Smooth muscle cell (in vitro differentiated cells): ENCODE measurements at regions not wholly inside any gene's neighbourhood (a gene's known extent, or its start where the extent isn't known, plus 50 kb on each side); places are given as distances from the start of the nearest gene placed in this dataset.
"Not testable (repeated sequence)": the region's sequence is repeated elsewhere in the genome, so short reads cannot be mapped to it uniquely, and the experiment has no call there.

Experiments used
- DNase-seq: peaks from one replicate; lab custom pipeline; 2025; ENCODE audit not compliant: unreplicated experiment; lab: John Stamatoyannopoulos, UW
- H2AFZ ChIP-seq: fragments of 200-600 bp; sonication (generic); 2 replicates; pipeline ENCODE4 v1.6.0; 2016; ENCODE audit warnings: antibody characterized with exemption, low read depth, mild to moderate bottlenecking
- H3F3A ChIP-seq: fragments of 200-600 bp; sonication (generic); 2 replicates; pipeline ENCODE4 v1.6.0; 2017; ENCODE audit warnings: antibody characterized with exemption, low read depth
- H3K27ac ChIP-seq: fragments of 200-600 bp; sonication (generic); 2 replicates; pipeline ENCODE4 v1.5.1; 2016; ENCODE audit warnings: low read depth, mild to moderate bottlenecking
- H3K27me3 ChIP-seq: fragments of 200-600 bp; sonication (generic); 2 replicates; pipeline ENCODE4 v1.6.1; 2016; ENCODE audit warnings: low read depth, mild to moderate bottlenecking
- H3K36me3 ChIP-seq: fragments of 200-600 bp; sonication (generic); 2 replicates; pipeline ENCODE4 v1.5.1; 2016; ENCODE audit warnings: low read depth
- H3K4me1 ChIP-seq: fragments of 200-600 bp; sonication (generic); 2 replicates; pipeline ENCODE4 v1.5.1; 2016; ENCODE audit warnings: low read depth
- H3K4me2 ChIP-seq: fragments of 200-600 bp; sonication (generic); 2 replicates; pipeline ENCODE4 v1.6.0; 2016; ENCODE audit warnings: mild to moderate bottlenecking
- H3K4me3 ChIP-seq: fragments of 200-600 bp; sonication (generic); 2 replicates; pipeline ENCODE4 v1.5.1; 2016; ENCODE audit warnings: mild to moderate bottlenecking
- H3K79me2 ChIP-seq: fragments of 200-600 bp; sonication (generic); 2 replicates; pipeline ENCODE4 v1.6.0; 2016; ENCODE audit warnings: low read depth, mild to moderate bottlenecking
- H3K9ac ChIP-seq: fragments of 200-600 bp; sonication (generic); 2 replicates; pipeline ENCODE4 v1.6.0; 2016; ENCODE audit warnings: low read depth
- H3K9me3 ChIP-seq: fragments of 200-600 bp; sonication (generic); replicated peaks from 2 replicates; pipeline ENCODE4 v1.5.1; 2016; ENCODE audit warnings: low read depth
- H4K20me1 ChIP-seq: fragments of 200-600 bp; sonication (generic); 2 replicates; pipeline ENCODE4 v1.6.0; 2016; ENCODE audit warnings: low read depth
- WGBS: methylation state at CpG from one replicate; pipeline ENCODE4 v1.1.7; 2016; ENCODE audit warnings: low lambda C conversion rate; 5-methylcytosine and 5-hydroxymethylcytosine counted together
- TF ChIP-seq, protein P1 (sequence below): fragments of 200-600 bp; sonication (generic); IDR thresholded peaks from 2 replicates; pipeline ENCODE4 v1.5.1; 2017; ENCODE audit warnings: borderline replicate concordance, mild to moderate bottlenecking, antibody characterized with exemption; ENCODE audit not compliant: insufficient read depth, poor library complexity, severe bottlenecking

DNA sequence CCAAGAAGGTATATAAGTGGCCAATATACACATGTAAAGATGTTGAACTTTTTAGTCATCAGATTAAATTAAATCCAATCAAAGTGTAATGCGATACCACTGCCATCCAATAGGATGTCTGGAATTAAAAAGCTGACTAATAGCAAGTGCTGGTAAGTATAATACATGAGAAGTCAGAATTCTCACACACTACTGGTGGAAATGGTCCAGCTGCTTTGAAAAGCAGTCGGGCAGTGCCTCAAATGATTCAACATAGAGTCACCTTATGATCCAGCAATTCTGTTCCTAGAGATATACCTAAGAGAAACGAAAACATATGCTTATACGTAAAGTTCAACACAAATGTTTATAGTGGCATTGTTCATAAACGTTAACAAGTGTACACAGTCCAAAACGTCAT is 124.1 kb upstream of the MYT1L start:
- Histone ChIP-seq H3K27me3 (no peaks in the 10 kb centered on the region), H4K20me1 (no peaks in the 10 kb centered on the region), H3K9me3 (no peaks in the 10 kb centered on the region), H3K9ac (no peak overlapping the region), H3K4me1 (no peaks in the 10 kb centered on the region), H3F3A (no peaks in the 10 kb centered on the region), H2AFZ (no peak overlapping the region), H3K27ac (no peak overlapping the region), H3K4me3 (no peak overlapping the region), H3K4me2 (no peak overlapping the region), H3K79me2 (no peaks in the 10 kb centered on the region), H3K36me3 (no peaks in the 10 kb centered on the region)
- TF ChIP-seq, protein P1, sequence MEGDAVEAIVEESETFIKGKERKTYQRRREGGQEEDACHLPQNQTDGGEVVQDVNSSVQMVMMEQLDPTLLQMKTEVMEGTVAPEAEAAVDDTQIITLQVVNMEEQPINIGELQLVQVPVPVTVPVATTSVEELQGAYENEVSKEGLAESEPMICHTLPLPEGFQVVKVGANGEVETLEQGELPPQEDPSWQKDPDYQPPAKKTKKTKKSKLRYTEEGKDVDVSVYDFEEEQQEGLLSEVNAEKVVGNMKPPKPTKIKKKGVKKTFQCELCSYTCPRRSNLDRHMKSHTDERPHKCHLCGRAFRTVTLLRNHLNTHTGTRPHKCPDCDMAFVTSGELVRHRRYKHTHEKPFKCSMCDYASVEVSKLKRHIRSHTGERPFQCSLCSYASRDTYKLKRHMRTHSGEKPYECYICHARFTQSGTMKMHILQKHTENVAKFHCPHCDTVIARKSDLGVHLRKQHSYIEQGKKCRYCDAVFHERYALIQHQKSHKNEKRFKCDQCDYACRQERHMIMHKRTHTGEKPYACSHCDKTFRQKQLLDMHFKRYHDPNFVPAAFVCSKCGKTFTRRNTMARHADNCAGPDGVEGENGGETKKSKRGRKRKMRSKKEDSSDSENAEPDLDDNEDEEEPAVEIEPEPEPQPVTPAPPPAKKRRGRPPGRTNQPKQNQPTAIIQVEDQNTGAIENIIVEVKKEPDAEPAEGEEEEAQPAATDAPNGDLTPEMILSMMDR, result no peak
- WGBS, result 90% methylated on average over 6 of the region's 6 CpGs
- no peak for DNase-seq

DNA sequence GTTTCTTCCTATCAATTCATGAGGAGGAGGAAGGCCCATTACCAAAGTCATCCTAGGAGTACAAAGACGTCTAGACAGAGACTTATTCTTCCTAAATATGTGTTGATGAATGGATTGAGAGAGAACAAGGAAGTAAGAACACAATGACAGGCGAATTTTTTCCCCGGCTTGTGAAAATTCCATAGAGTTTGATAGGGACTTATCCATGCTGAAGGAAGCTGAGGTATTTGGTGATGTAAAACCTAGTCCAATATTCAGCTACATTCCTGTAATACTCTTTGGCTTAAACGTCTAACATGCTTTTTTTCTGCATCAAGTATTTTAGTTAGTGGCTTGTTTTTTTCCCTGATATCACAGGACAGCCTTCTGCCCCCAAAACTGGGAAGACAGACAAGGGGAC is 121.9 kb upstream of the MYT1L start:
- H3K27me3 ChIP-seq, result no peaks in the 10 kb centered on the region
- no peak for DNase-seq
- H3K79me2 ChIP-seq, result no peaks in the 10 kb centered on the region
- H3K27ac ChIP-seq, result no peak overlapping the region
- H3K9me3 ChIP-seq, result no peaks in the 10 kb centered on the region
- no peak overlapping the region for H3K9ac ChIP-seq
- H3K4me1 ChIP-seq, result no peaks in the 10 kb centered on the region
- no peaks in the 10 kb centered on the region for H3F3A ChIP-seq
- H3K4me2 ChIP-seq, result no peak overlapping the region
- 62% methylated on average over 4 of the region's 4 CpGs for WGBS
- no peaks in the 10 kb centered on the region for H4K20me1 ChIP-seq
- H3K36me3 ChIP-seq, result no peaks in the 10 kb centered on the region
- TF ChIP-seq, protein P1, result no peak
- no peak overlapping the region for H3K4me3 ChIP-seq
- H2AFZ ChIP-seq, result no peak overlapping the region

DNA sequence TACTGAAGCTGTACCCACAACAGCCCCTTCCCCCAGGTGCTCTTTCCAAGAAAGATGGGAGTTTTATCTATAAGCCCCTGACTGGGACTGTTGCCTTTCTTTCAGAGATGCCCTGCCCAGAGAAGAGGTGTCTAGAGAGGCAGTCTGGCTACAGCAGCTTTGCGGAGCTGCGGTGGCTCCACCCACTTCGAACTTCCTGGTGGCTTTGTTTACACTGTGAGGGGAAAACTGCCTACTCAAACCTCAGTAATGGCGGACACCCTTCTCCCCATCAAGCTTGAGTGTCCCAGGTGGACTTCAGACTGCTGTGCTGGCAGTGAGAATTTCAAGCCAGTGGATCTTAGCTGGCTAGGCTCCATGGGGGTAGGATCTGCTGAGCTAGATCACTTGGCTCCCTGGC is 120.2 kb upstream of the MYT1L start:
- not testable (repeated sequence) for H3K4me2 ChIP-seq, H3F3A ChIP-seq, H3K79me2 ChIP-seq, H4K20me1 ChIP-seq, H3K9ac ChIP-seq, H3K4me1 ChIP-seq, H3K27ac ChIP-seq, H3K27me3 ChIP-seq, H3K9me3 ChIP-seq, DNase-seq, H3K36me3 ChIP-seq, H2AFZ ChIP-seq, H3K4me3 ChIP-seq
- WGBS, result 82% methylated on average over 4 of the region's 4 CpGs

DNA sequence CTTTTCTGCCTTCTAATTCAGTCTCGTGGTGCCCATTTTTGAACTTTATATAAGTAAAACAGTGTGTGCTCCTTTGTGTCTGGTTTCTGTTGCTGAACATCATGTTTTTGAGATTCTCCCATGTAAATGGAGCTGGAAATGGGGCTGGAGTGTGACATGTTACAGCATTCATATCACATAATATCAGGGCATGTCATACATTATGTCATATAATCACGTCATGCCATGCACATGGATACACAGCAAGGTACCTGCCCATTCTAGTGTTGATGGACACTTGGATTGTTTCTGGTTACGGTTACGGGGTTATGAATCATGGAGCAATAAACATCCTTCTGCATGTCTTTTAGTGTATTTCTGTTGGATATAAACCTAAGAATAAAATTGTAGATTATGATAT is 117.1 kb upstream of the MYT1L start:
- Histone ChIP-seq H3K4me2 (no peak overlapping the region), H3K79me2 (no peaks in the 10 kb centered on the region), H3K4me3 (no peak overlapping the region), H2AFZ (no peak overlapping the region), H4K20me1 (no peaks in the 10 kb centered on the region), H3K27me3 (no peaks in the 10 kb centered on the region), H3K9ac (no peak overlapping the region), H3K27ac (no peak overlapping the region), H3F3A (no peaks in the 10 kb centered on the region), H3K4me1 (no peaks in the 10 kb centered on the region), H3K36me3 (no peaks in the 10 kb centered on the region), H3K9me3 (no peaks in the 10 kb centered on the region)
- 82% methylated on average over 4 of the region's 4 CpGs for WGBS
- DNase-seq, result no peak
- TF ChIP-seq, protein P1, result no peak
